ENCODE measurements at regions not wholly inside any gene's neighbourhood (a gene's known extent, or its start where the extent isn't known, plus 50 kb on each side); places are given as distances from the start of the nearest gene placed in this dataset.
A peak's percentile ranks its signal among the peaks of the same experiment; 100 is the strongest.

DNA sequence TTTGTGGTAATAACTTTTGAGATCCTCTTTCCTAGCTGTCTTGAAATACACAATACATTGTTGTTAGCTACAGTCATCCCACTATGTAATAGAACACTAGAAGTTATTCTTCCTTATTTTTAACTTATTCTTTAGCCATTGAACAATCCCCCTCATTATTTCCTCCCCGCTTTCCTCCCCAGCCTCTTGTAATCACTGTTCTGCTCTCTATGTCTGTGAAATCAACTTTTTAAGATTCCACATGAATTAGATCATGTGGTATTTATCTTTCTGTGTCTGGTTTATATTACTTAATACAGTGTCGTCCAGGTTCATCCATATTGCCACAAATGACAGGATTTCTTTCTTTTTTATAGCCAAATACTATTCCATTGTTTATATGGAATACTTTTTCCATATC lies 72.9 kb downstream of the SLC10A2 start:
- Histone ChIP-seq H3K27me3 (no peaks in the 10 kb centered on the region), H3K9me3 (no peaks in the 10 kb centered on the region), H3K4me1 (no peaks in the 10 kb centered on the region), H3K36me3 (ENCODE audit: low read depth, missing control alignments) (no peaks in the 10 kb centered on the region), H3K27ac (no peak overlapping the region), H3K4me3 (no peak overlapping the region)
- DNase-seq = no peak
- no peak for TF ChIP-seq POLR2A (IDR thresholded peaks at IDR 0.05)
- TF ChIP-seq, protein P1, sequence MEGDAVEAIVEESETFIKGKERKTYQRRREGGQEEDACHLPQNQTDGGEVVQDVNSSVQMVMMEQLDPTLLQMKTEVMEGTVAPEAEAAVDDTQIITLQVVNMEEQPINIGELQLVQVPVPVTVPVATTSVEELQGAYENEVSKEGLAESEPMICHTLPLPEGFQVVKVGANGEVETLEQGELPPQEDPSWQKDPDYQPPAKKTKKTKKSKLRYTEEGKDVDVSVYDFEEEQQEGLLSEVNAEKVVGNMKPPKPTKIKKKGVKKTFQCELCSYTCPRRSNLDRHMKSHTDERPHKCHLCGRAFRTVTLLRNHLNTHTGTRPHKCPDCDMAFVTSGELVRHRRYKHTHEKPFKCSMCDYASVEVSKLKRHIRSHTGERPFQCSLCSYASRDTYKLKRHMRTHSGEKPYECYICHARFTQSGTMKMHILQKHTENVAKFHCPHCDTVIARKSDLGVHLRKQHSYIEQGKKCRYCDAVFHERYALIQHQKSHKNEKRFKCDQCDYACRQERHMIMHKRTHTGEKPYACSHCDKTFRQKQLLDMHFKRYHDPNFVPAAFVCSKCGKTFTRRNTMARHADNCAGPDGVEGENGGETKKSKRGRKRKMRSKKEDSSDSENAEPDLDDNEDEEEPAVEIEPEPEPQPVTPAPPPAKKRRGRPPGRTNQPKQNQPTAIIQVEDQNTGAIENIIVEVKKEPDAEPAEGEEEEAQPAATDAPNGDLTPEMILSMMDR (IDR thresholded peaks at IDR 0.05) = no peak
- WGBS, 2 donors = 47 to 55% methylated on average over 2 of the region's 2 CpGs
- intact Hi-C loops (cut with DNase I; ENCODE audit: low total_unique reads) = no loop called here

DNA sequence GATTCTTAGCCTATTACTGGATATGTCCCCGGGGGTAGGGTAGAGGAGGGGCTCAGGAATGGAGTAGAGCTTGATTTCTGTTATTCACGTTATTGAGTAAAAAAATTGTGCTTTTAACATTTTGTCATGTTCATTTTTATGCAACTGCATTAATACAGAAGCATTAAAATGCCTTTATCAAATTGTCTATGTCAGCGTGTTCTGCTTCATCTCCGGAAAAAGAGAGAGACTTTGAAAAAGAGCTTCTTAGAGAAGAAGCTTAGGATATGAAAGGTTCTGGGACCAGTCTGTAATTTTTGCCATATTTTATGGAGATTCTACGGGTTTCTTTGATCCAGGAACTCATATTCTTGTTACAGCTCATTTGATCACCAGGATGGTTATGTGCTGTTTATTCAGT lies 82.0 kb downstream of the SLC10A2 start:
- H3K4me1 ChIP-seq = no peaks in the 10 kb centered on the region
- TF ChIP-seq, protein P1 (IDR thresholded peaks at IDR 0.05) = no peak
- TF ChIP-seq POLR2A (IDR thresholded peaks at IDR 0.05) = no peak
- no peak overlapping the region for H3K27ac ChIP-seq
- H3K4me3 ChIP-seq = no peak overlapping the region
- no peaks in the 10 kb centered on the region for H3K9me3 ChIP-seq
- no peaks in the 10 kb centered on the region for H3K27me3 ChIP-seq
- no peak for DNase-seq
- no peaks in the 10 kb centered on the region for H3K36me3 ChIP-seq (ENCODE audit: low read depth, missing control alignments)
- intact Hi-C loops (cut with DNase I; ENCODE audit: low total_unique reads) = no loop called here
- WGBS, 2 donors = 58 to 64% methylated on average over 5 of the region's 5 CpGs

DNA sequence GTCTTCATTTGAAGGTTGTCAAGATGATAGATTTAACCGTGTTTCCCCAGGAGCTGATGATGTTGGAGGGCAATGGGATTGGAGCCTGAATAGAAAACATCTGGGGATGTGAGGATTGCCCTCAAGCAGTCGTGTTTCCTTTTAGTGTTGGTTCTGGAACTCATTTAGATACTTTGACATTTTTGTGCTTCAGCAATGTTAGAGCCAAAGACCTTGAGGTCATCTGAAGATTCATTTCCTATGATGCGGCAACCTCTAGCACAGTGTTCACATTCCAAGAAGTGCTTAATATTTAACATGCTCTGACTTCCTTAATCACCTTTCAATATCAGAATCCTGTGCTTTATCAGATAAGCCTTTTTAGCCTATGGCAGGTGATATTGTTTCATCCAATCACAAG lies 82.7 kb downstream of the SLC10A2 start:
- H3K27me3 ChIP-seq = no peaks in the 10 kb centered on the region
- TF ChIP-seq POLR2A (IDR thresholded peaks at IDR 0.05) = no peak
- TF ChIP-seq, protein P1 (IDR thresholded peaks at IDR 0.05) = no peak
- H3K27ac ChIP-seq = no peak overlapping the region
- H3K9me3 ChIP-seq = no peaks in the 10 kb centered on the region
- 57 to 62% methylated on average over 3 of the region's 3 CpGs for WGBS, 2 donors
- no peaks in the 10 kb centered on the region for H3K36me3 ChIP-seq (ENCODE audit: low read depth, missing control alignments)
- H3K4me3 ChIP-seq = no peak overlapping the region
- no peak for DNase-seq
- intact Hi-C loops (cut with DNase I; ENCODE audit: low total_unique reads) = no loop called here
- H3K4me1 ChIP-seq = no peaks in the 10 kb centered on the region

DNA sequence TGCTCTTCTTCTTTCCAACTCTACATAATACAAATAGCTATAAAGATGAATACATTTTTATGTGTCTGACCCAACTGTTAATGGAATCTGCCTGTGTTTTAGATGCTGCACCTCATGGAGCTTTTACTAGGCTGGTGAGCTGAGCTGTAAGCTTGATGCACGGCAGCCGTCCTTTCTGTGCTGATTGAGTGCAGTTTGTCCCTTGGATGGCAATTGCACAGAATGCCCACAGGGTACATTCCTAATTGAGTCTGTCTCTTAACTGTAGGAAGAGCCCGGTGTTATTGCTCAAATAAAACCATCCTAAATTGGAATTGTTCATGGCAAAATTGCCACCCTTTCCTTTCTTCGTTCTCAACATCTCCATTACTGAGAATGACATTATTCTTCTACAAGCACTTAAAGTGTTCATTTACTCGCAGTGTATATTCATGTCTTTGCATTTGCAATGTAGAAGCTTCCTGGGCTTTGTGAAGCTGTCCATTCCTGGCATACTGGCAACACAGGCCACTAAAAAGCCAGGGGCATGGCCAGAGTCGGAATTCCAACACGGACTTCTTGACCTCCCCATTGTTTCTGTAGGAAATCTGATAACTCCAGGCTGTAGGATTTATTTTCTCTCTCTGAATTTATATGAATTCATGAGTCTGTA lies 85.8 kb downstream of the SLC10A2 start:
- H3K27me3 ChIP-seq = no peaks in the 10 kb centered on the region
- no peak overlapping the region for H3K4me3 ChIP-seq
- no peaks in the 10 kb centered on the region for H3K9me3 ChIP-seq
- DNase-seq = no peak
- TF ChIP-seq, protein P1 (IDR thresholded peaks at IDR 0.05) = no peak
- TF ChIP-seq POLR2A (IDR thresholded peaks at IDR 0.05) = no peak
- no peaks in the 10 kb centered on the region for H3K36me3 ChIP-seq (ENCODE audit: low read depth, missing control alignments)
- no peak overlapping the region for H3K27ac ChIP-seq
- WGBS, 2 donors = 86 to 87% methylated on average over 7 of the region's 7 CpGs
- no peaks in the 10 kb centered on the region for H3K4me1 ChIP-seq
- intact Hi-C loops (cut with DNase I; ENCODE audit: low total_unique reads) = no loop called here

DNA sequence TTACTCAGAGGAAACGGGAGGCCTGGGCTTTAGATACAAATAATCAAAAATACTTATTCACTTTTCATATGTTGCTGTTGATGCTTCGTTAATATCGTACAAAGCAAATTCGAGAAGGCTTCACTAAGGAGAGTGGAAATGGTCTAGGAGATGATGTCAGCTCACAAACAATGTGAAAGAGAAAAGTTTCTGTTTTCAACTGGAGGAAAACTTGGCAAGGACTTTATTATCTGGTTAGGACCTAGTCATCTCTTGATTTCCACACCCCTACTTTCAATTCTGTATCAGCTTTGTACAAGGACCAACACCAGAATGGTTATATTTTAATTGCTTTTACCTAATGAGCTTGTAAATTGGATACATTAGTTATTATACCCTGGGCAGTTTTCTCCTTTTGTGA lies 88.0 kb downstream of the SLC10A2 start:
- H3K36me3 ChIP-seq (ENCODE audit: low read depth, missing control alignments) = no peaks in the 10 kb centered on the region
- H3K4me1 ChIP-seq = no peaks in the 10 kb centered on the region
- no peaks in the 10 kb centered on the region for H3K27me3 ChIP-seq
- DNase-seq = no peak
- H3K9me3 ChIP-seq = no peaks in the 10 kb centered on the region
- H3K27ac ChIP-seq = peak overlapping the region in 1 of 2 donors; percentile 15
- WGBS, 2 donors = 55 to 57% methylated on average over 4 of the region's 4 CpGs
- TF ChIP-seq, protein P1 (IDR thresholded peaks at IDR 0.05) = no peak
- TF ChIP-seq POLR2A (IDR thresholded peaks at IDR 0.05) = no peak
- no peak overlapping the region for H3K4me3 ChIP-seq
- intact Hi-C loops (cut with DNase I; ENCODE audit: low total_unique reads) = no loop called here
